Skeletal muscle satellite cell (primary cell): ENCODE measurements at regions not wholly inside any gene's neighbourhood (a gene's known extent, or its start where the extent isn't known, plus 50 kb on each side); places are given as distances from the start of the nearest gene placed in this dataset.
"Not testable (repeated sequence)": the region's sequence is repeated elsewhere in the genome, so short reads cannot be mapped to it uniquely, and the experiment has no call there.

Experiments used
- H3K27me3 ChIP-seq: 2 replicates; pipeline ENCODE4 v1.7.0; 2013; ENCODE audit warnings: low read length; ENCODE audit not compliant: control insufficient read depth, insufficient read depth
- H3K36me3 ChIP-seq: 2 replicates; pipeline ENCODE4 v1.7.0; 2013; ENCODE audit warnings: mild to moderate bottlenecking, control low read depth, low read length; ENCODE audit not compliant: insufficient read depth
- H3K4me1 ChIP-seq: 2 replicates; pipeline ENCODE4 v1.7.0; 2013; ENCODE audit warnings: low read length; ENCODE audit not compliant: control insufficient read depth, insufficient read depth
- H3K4me2 ChIP-seq: 2 replicates; pipeline ENCODE4 v1.7.0; 2013; ENCODE audit warnings: mild to moderate bottlenecking, low read length
- H3K4me3 ChIP-seq: 2 replicates; pipeline ENCODE4 v1.7.0; 2013; ENCODE audit warnings: low read length
- H3K9ac ChIP-seq: 2 replicates; pipeline ENCODE4 v1.7.0; 2013; ENCODE audit warnings: mild to moderate bottlenecking, low read depth, low read length, moderate library complexity
- H3K9me3 ChIP-seq: replicated peaks from 2 replicates; pipeline ENCODE4 v1.7.0; 2013; ENCODE audit warnings: mild to moderate bottlenecking, control low read depth, low read length

GRCh38 chr6:3922619-3923018 is 73.4 kb downstream of the FAM50B start:
- H3K27me3 ChIP-seq, H3K4me2 ChIP-seq, H3K4me3 ChIP-seq, H3K9me3 ChIP-seq, H3K36me3 ChIP-seq, H3K9ac ChIP-seq: not testable (repeated sequence)
- peaks cover 26% of the 10 kb centered on the region for H3K4me1 ChIP-seq

GRCh38 chr6:3925223-3926149 is 76.3 kb downstream of the FAM50B start:
- peak overlapping the region; percentile 36 for H3K4me3 ChIP-seq
- peak overlapping the region; percentile 40 for H3K9ac ChIP-seq
- H3K27me3 ChIP-seq, H3K9me3 ChIP-seq, H3K36me3 ChIP-seq: not testable (repeated sequence)
- H3K4me1 ChIP-seq = peaks cover 15% of the 10 kb centered on the region
- peak overlapping the region; percentile 72 for H3K4me2 ChIP-seq

DNA sequence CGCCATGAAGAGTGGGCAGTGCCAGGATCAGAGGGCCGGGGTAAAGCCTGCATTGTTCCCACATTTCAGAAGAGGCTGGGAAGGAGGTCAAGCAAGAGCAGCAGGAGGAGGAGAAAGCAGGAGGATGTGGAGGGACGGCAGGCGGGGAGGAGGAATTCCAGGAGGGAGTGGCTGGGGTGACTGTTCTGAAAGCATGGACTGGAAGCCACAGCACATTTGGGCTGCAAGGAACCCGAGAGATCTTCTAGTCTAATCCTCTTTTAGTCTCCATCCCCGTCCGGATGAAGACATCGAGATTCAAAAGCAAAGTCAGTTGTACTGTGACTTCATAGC is 76.9 kb downstream of the FAM50B start:
- Histone ChIP-seq H3K4me1 (peaks cover 15% of the 10 kb centered on the region), H3K27me3 (no peaks in the 10 kb centered on the region), H3K9me3 (no peaks in the 10 kb centered on the region), H3K36me3 (no peaks in the 10 kb centered on the region), H3K4me2 (peak overlapping the region; percentile 72), H3K4me3 (peak overlapping the region; percentile 36), H3K9ac (peak overlapping the region; percentile 40)

GRCh38 chr6:3928111-3928510 is 78.9 kb downstream of the FAM50B start:
- Histone ChIP-seq H3K4me3 (no peak overlapping the region), H3K4me1 (peaks cover 15% of the 10 kb centered on the region), H3K9ac (no peak overlapping the region), H3K4me2 (no peak overlapping the region), H3K27me3 (no peaks in the 10 kb centered on the region), H3K9me3 (no peaks in the 10 kb centered on the region), H3K36me3 (no peaks in the 10 kb centered on the region)

- Histone ChIP-seq H3K4me3 (no peak overlapping the region), H3K27me3 (no peaks in the 10 kb centered on the region), H3K9ac (no peak overlapping the region), H3K9me3 (no peaks in the 10 kb centered on the region), H3K4me1 (peaks cover 15% of the 10 kb centered on the region), H3K36me3 (no peaks in the 10 kb centered on the region), H3K4me2 (no peak overlapping the region)
Observed at GRCh38 chr6:3929281-3929798, 80.2 kb downstream of the FAM50B start.

DNA sequence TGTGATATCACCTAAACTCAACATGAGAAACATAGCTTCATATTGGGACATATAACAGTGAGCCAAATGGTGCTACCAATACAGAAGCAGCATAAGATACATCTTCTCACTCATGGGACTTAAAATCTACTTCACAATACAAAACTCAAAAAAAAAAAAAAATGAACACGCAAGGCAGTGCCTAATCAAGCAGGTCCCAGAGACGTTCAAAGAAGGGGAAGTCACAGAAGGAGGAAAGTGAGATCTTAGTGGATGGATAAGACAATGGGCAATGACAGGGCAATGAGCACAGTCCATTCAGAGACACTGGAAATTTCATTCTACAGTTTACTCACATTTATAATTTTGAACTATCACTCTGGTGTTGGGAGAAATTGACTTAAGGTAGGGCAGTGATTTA is 88.3 kb downstream of the FAM50B start:
- Histone ChIP-seq H3K4me2 (no peak overlapping the region), H3K36me3 (no peaks in the 10 kb centered on the region), H3K27me3 (no peaks in the 10 kb centered on the region), H3K4me3 (no peak overlapping the region), H3K4me1 (no peaks in the 10 kb centered on the region), H3K9me3 (no peaks in the 10 kb centered on the region), H3K9ac (no peak overlapping the region)

DNA sequence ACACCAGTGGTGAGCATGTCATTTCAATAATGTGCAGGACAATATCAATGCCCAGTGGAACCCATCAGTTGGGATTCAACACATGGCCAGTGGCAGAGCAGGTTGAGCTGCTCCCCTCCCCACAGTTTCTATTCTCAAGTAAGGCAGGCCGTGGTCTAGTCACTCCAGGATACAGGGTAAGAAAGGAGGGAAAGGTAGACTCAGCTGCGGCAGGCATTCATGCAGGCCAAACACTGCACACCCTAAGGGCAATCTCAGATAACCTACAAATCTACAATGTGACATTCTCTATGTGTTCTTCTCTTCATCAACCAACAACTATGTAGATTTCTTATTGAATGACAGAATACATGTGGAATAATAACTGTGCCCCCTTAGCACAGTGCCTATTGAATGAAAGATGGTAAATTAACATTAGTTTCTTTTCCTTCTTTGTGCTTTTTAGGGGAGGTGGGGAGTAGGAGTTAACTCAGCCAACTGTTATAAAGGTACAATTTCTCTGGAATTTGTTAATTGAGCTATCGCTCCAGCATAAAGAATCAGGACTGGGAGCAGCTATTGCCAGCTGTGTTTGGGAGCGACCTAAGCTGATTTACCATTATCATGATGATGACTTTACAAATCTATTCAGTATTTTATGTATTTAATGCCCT is 89.7 kb downstream of the FAM50B start:
- Histone ChIP-seq H3K4me2 (no peak overlapping the region), H3K27me3 (no peaks in the 10 kb centered on the region), H3K4me3 (no peak overlapping the region), H3K9me3 (no peaks in the 10 kb centered on the region), H3K36me3 (no peaks in the 10 kb centered on the region), H3K9ac (no peak overlapping the region), H3K4me1 (no peaks in the 10 kb centered on the region)

GRCh38 chr6:3939368-3939958 is 90.3 kb downstream of the FAM50B start:
- H3K4me3 ChIP-seq = no peak overlapping the region
- no peak overlapping the region for H3K4me2 ChIP-seq
- H3K36me3 ChIP-seq = no peaks in the 10 kb centered on the region
- H3K9ac ChIP-seq = no peak overlapping the region
- no peaks in the 10 kb centered on the region for H3K9me3 ChIP-seq
- H3K27me3 ChIP-seq = no peaks in the 10 kb centered on the region
- H3K4me1 ChIP-seq = no peaks in the 10 kb centered on the region

- no peak overlapping the region for H3K4me2 ChIP-seq
- no peaks in the 10 kb centered on the region for H3K36me3 ChIP-seq
- H3K9ac ChIP-seq = no peak overlapping the region
- no peaks in the 10 kb centered on the region for H3K27me3 ChIP-seq
- no peaks in the 10 kb centered on the region for H3K9me3 ChIP-seq
- H3K4me3 ChIP-seq = no peak overlapping the region
- peaks cover 3% of the 10 kb centered on the region for H3K4me1 ChIP-seq
Observed at GRCh38 chr6:3939964-3940363, 90.8 kb downstream of the FAM50B start.

DNA sequence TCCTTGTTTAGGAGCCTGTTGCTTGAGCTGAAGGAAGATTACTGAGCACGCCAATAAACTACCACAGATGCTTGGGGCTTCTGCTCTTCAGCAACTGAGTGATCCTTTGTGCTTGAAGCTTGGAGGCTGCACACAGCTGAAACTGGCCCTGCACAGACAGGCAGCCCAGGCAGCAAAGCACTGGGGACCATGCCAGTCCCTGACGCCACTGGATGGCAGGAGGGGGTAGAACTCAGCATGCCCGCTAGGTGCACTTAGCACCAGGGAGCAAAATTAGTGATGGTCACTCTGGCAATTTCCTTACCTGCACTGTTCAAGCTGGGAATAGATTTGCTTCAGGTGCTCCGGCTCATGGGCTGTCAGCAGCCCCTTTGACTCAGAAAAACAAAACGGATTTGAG is 91.5 kb downstream of the FAM50B start:
- no peaks in the 10 kb centered on the region for H3K9me3 ChIP-seq
- no peaks in the 10 kb centered on the region for H3K27me3 ChIP-seq
- H3K4me3 ChIP-seq = no peak overlapping the region
- no peak overlapping the region for H3K9ac ChIP-seq
- H3K4me1 ChIP-seq = peaks cover 9% of the 10 kb centered on the region
- no peak overlapping the region for H3K4me2 ChIP-seq
- H3K36me3 ChIP-seq = no peaks in the 10 kb centered on the region

DNA sequence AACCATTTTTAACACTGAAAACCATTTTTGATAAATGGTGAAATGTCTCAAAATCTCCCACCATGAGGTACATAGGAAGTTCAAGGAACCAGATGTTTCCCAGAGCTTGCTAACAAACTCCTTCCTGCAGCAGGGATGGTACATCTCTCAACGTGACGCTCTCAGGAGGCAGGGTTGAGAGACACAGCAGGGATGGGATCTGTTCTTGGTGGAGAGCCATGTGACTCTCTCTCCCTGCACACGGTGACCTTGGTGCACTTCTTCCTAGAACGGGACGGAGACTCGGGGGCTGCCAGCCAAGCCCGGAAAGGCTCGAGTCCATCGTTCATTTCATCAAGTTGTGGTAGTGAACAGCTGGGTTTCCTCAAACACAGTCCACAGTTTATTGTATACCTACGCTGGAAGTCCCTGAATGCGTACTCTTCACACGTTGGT is 94.2 kb downstream of the FAM50B start:
- Histone ChIP-seq H3K9ac (no peak overlapping the region), H3K9me3 (no peaks in the 10 kb centered on the region), H3K4me2 (no peak overlapping the region), H3K4me3 (no peak overlapping the region), H3K36me3 (no peaks in the 10 kb centered on the region), H3K27me3 (no peaks in the 10 kb centered on the region), H3K4me1 (peaks cover 11% of the 10 kb centered on the region)
